Psoas muscle (tissue), 7 donors: ENCODE measurements at regions not wholly inside any gene's neighbourhood (a gene's known extent, or its start where the extent isn't known, plus 50 kb on each side); places are given as distances from the start of the nearest gene placed in this dataset.

Experiments
- ATAC-seq, 4 donors: fragments of 200-7000 bp; cut with Tn5 transposase; one replicate each; pipeline ENCODE4 v1.9.1; 2020; ENCODE audit warnings: moderate library complexity in 3 of 4, mild to moderate bottlenecking in 2 of 4
- DNase-seq, 2 donors: peaks; one replicate each; pipeline ENCODE4 v3.0.0-alpha.2; 2020
- H3K27ac ChIP-seq: fragments of 200-600 bp; one replicate; pipeline ENCODE4 v1.8.0; 2022
- H3K27me3 ChIP-seq, 3 donors: fragments of 200-600 bp in 1 of 3; one replicate each; pipeline versions ENCODE4 v1.6.1 to v1.8.0; 2013 to 2022; ENCODE audit warnings: low read length in 2 of 3, mild to moderate bottlenecking in 2 of 3, moderate library complexity in 1 of 3; ENCODE audit not compliant: insufficient read depth in 3 of 3
- H3K36me3 ChIP-seq, 2 donors: fragments of 200-600 bp in 1 of 2; one replicate each; pipeline versions ENCODE4 v1.6.1 to v1.8.0; 2013 to 2022; ENCODE audit warnings: low read depth in 1 of 2, mild to moderate bottlenecking in 1 of 2, moderate library complexity in 1 of 2; ENCODE audit not compliant: insufficient read depth in 1 of 2
- H3K4me1 ChIP-seq: fragments of 200-600 bp; one replicate; pipeline ENCODE4 v1.8.0; 2022
- H3K4me3 ChIP-seq: fragments of 200-600 bp; one replicate; pipeline ENCODE4 v1.8.0; 2022; ENCODE audit warnings: mild to moderate bottlenecking
- H3K9me3 ChIP-seq: fragments of 200-600 bp; one replicate; pipeline ENCODE4 v1.8.0; 2022
- WGBS, 3 donors: extraction: QIAGEN DNeasy Blood & Tissue Kit; methylation state at CpG; one replicate each; pipeline versions ENCODE4 v1.1.6 to v1.1.7; 2013; 5-methylcytosine and 5-hydroxymethylcytosine counted together
- intact Hi-C, 2 donors: fragments of 100-400 bp; cut with DNase I; formaldehyde crosslinking; loops; one replicate each; pipeline versions ENCODE4 v1.11.0 to v1.14.2; 2022
- TF ChIP-seq, protein P1 (sequence below): fragments of 200-600 bp; IDR thresholded peaks from one replicate; pipeline ENCODE4 v1.8.0; 2022; ENCODE audit warnings: antibody characterized with exemption
- donor health status: healthy with polysubstance abuse.
- donor health status: DM: no; HTN: no; CAD: no; lungs with moderate emphysema.
- donor health status: Bipolar disorder and iron deficiency.
- donor health status: healthy.
- donor health status: DM: yes; HTN: yes; CAD: no.
- donor health status: DM: no; HTN: no; CAD: no.
- donor health status: DM: yes; HTN: yes; CAD: no.

DNA sequence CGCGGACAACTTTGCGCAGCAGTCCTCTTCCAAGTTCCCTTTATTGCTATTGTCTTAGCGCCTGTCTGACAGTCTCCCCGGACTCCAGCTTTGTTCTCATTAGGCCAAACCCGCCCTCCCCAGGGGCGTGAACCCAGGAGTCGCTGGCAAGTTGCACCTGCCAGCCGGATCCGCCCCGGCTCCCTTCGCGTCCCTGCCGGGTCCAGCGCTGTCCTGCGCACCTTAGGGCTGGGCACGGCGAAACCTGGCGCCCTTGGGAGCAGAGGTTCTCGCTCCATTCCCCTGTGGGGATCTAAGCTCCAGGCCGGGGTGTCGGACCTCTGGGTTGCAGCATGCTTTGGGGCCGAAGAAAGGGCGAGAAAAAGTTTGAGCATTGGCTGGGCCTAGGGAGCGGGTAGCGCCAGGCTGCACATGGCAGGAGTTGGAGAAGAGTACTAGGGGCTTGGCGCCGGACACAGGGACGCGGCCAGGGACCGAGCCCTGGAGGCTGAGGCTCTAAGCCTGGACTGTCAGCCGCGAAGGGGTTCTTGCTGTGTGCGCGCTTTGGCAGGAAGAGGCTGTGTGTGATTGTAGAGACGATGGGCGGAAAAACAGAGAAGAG is 335.1 kb upstream of the THRB start:
- no peaks in the 10 kb centered on the region for H3K27me3 ChIP-seq

GRCh38 chr3:24830230-24831152 is 335.8 kb upstream of the THRB start:
- intact Hi-C loops = no loop called here
- Histone ChIP-seq H3K27me3 (no peaks in the 10 kb centered on the region), H3K36me3 (no peaks in the 10 kb centered on the region), H3K27ac (no peak overlapping the region), H3K9me3 (no peaks in the 10 kb centered on the region), H3K4me1 (no peaks in the 10 kb centered on the region), H3K4me3 (peak overlapping the region; percentile 77)
- ATAC-seq (peak in 1 of 4 donors; percentile 53), DNase-seq (peak; percentile 16 to 45)
- TF ChIP-seq, protein P1, sequence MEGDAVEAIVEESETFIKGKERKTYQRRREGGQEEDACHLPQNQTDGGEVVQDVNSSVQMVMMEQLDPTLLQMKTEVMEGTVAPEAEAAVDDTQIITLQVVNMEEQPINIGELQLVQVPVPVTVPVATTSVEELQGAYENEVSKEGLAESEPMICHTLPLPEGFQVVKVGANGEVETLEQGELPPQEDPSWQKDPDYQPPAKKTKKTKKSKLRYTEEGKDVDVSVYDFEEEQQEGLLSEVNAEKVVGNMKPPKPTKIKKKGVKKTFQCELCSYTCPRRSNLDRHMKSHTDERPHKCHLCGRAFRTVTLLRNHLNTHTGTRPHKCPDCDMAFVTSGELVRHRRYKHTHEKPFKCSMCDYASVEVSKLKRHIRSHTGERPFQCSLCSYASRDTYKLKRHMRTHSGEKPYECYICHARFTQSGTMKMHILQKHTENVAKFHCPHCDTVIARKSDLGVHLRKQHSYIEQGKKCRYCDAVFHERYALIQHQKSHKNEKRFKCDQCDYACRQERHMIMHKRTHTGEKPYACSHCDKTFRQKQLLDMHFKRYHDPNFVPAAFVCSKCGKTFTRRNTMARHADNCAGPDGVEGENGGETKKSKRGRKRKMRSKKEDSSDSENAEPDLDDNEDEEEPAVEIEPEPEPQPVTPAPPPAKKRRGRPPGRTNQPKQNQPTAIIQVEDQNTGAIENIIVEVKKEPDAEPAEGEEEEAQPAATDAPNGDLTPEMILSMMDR = no peak
- 10 to 15% (median 13%) methylated on average over 28 to 35 of the region's 35 CpGs for WGBS, 3 donors

More for the DNA sequence above, 335.1 kb upstream of the THRB start:
- peak; percentile 52 to 83 (median 70) for ATAC-seq
- no peaks in the 10 kb centered on the region for H3K9me3 ChIP-seq
- H3K36me3 ChIP-seq = no peaks in the 10 kb centered on the region
- TF ChIP-seq, protein P1 = no peak
- intact Hi-C loops = no loop called here
- H3K4me3 ChIP-seq = peak overlapping the region; percentile 77
- H3K27ac ChIP-seq = no peak overlapping the region
- no peaks in the 10 kb centered on the region for H3K4me1 ChIP-seq
- 0 to 1% (median 0%) methylated on average over 34 to 37 of the region's 37 CpGs for WGBS, 3 donors
- DNase-seq = peak; percentile 14 to 64

DNA sequence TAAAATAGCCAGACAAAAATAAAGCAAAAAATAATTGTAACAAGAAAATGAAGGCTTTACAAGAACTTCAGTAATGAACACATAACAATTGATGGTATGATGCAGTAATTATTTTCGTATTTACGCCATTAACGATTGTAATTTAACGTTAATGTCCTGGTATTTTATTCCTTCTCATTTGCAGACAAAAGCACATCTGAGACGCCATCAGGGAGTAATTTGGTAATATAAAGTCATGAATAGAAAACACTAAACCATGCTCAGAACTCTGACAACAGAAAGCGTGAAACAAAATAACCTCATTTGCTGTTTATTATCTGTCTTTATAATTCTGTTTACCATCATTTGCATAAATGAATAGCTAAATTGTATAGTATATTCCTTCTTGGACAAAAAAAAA is 336.6 kb upstream of the THRB start:
- Histone ChIP-seq H3K27me3 (no peaks in the 10 kb centered on the region), H3K9me3 (no peaks in the 10 kb centered on the region), H3K4me1 (no peaks in the 10 kb centered on the region), H3K4me3 (no peak overlapping the region), H3K36me3 (no peaks in the 10 kb centered on the region), H3K27ac (no peak overlapping the region)
- DNase-seq = no peak
- intact Hi-C loops = no loop called here
- TF ChIP-seq, protein P1 = no peak
- 76 to 81% (median 80%) methylated on average over 6 of the region's 6 CpGs for WGBS, 3 donors
- no peak for ATAC-seq

- intact Hi-C loops = no loop called here
- WGBS, 3 donors = 69 to 79% (median 73%) methylated on average over 5 of the region's 5 CpGs
- no peaks in the 10 kb centered on the region for H3K4me1 ChIP-seq
- ATAC-seq (no peak), DNase-seq (no peak)
- no peaks in the 10 kb centered on the region for H3K36me3 ChIP-seq
- H3K9me3 ChIP-seq = no peaks in the 10 kb centered on the region
- H3K27ac ChIP-seq = no peak overlapping the region
- no peak overlapping the region for H3K4me3 ChIP-seq
- TF ChIP-seq, protein P1 = no peak
- H3K27me3 ChIP-seq = no peaks in the 10 kb centered on the region
These were observed 338.2 kb upstream of the THRB start for GRCh38 chr3:24832891-24833290.
